ENCODE measurements at regions not wholly inside any gene's neighbourhood (a gene's known extent, or its start where the extent isn't known, plus 50 kb on each side); places are given as distances from the start of the nearest gene placed in this dataset.

GRCh38 chr9:89760123-89760522 lies 155.3 kb downstream of the GADD45G start:
- no peak overlapping the region for H3K4ac ChIP-seq (replicated peaks; ENCODE audit: insufficient read length, low read depth, low read length)
- H3K79me1 ChIP-seq (ENCODE audit: low read depth, low read length): no peaks in the 10 kb centered on the region
- TF ChIP-seq TAF1 (IDR thresholded peaks at IDR 0.05; ENCODE audit: low read depth, low read length): no peak
- DNase-seq (ENCODE audit: low read depth in 1 of 2, low spot score in 2 of 2) (no peak), FAIRE-seq (no peak)
- no peak overlapping the region for H4K8ac ChIP-seq (ENCODE audit: extremely low read depth, insufficient read depth, low read length)
- no peak overlapping the region for H4K5ac ChIP-seq (ENCODE audit: insufficient read length, low read depth, low read length)
- no peak overlapping the region for H3K4me3 ChIP-seq (ENCODE audit: extremely low read depth in 1 of 4, insufficient read depth in 2 of 4, low read depth in 3 of 4, low read length in 4 of 4)
- H3K56ac ChIP-seq (replicated peaks; ENCODE audit: insufficient read length, low read depth, low read length): no peak overlapping the region
- H2AFZ ChIP-seq (ENCODE audit: low read length): no peak overlapping the region
- no peak overlapping the region for H3K14ac ChIP-seq (ENCODE audit: insufficient read length)
- no peaks in the 10 kb centered on the region for H3K79me2 ChIP-seq (ENCODE audit: control insufficient read depth in 1 of 2, insufficient read depth in 2 of 2, low read length in 2 of 2)
- no peaks in the 10 kb centered on the region for H3K9me3 ChIP-seq (ENCODE audit: insufficient read depth in 2 of 2, low read depth in 1 of 2, low read length in 1 of 2)
- H3K27ac ChIP-seq (ENCODE audit: low read depth, low read length): no peak overlapping the region
- whole genome bisulfite sequencing, 2 experiments (ENCODE audit: extremely low coverage in 1 of 2, insufficient coverage in 1 of 2, insufficient read length in 1 of 2, insufficient replicate concordance in 2 of 2, low coverage in 1 of 2, low lambda C conversion rate in 2 of 2, missing lambda C conversion rate in 1 of 2): 98% methylated on average over 6 of the region's 6 CpGs; no CpG with 5 or more reads in 1 of the 2 experiments
- no peak overlapping the region for H2BK120ac ChIP-seq (replicated peaks; ENCODE audit: low read depth, low read length)
- no peak overlapping the region for H2BK12ac ChIP-seq (ENCODE audit: low read depth, low read length)
- ChIA-PET CTCF (ENCODE audit: partially characterized antibody) (interaction anchor here (0.9 to 2.3 kb wide), 4 partner anchors 10 to 340 kb away, joined by 3 to 5 read pairs (median 4); no protein-coding TSS in a partner anchor), POLR2A (ENCODE audit: partially characterized antibody) (no interaction called here)
- H2BK15ac ChIP-seq (ENCODE audit: low read length): no peak overlapping the region
- H3K18ac ChIP-seq (ENCODE audit: extremely low read depth, low read length): no peak overlapping the region
- H2BK5ac ChIP-seq (ENCODE audit: low read depth, low read length): no peak overlapping the region
- no peaks in the 10 kb centered on the region for H3K27me3 ChIP-seq (replicated peaks in 1 of 4; ENCODE audit: control insufficient read depth in 3 of 4, extremely low read depth in 1 of 4, insufficient read depth in 3 of 4, low read length in 3 of 4)
- no peak overlapping the region for H2BK20ac ChIP-seq (ENCODE audit: low read length)
- H3K36me3 ChIP-seq (ENCODE audit: control insufficient read depth in 2 of 4, insufficient read depth in 4 of 4, low read length in 3 of 4): no peaks in the 10 kb centered on the region
- H3K9ac ChIP-seq (replicated peaks in 1 of 4; ENCODE audit: extremely low read depth in 1 of 4, low read depth in 3 of 4, low read length in 3 of 4): no peak overlapping the region
- no peak overlapping the region for H4K91ac ChIP-seq (replicated peaks; ENCODE audit: insufficient read length, low read length)
- H2AK5ac ChIP-seq (ENCODE audit: low read depth, low read length): no peak overlapping the region
- no peaks in the 10 kb centered on the region for H4K20me1 ChIP-seq (replicated peaks in 1 of 2; ENCODE audit: control insufficient read depth in 1 of 2, insufficient read depth in 2 of 2, low read length in 2 of 2)
- no peaks in the 10 kb centered on the region for H3K4me1 ChIP-seq (replicated peaks in 1 of 4; ENCODE audit: control insufficient read depth in 3 of 4, insufficient read depth in 4 of 4, low read length in 3 of 4)
- H3K23ac ChIP-seq (ENCODE audit: insufficient read length): no peak overlapping the region
- no peaks in the 10 kb centered on the region for H3K23me2 ChIP-seq (ENCODE audit: low read depth, low read length)
- H3K4me2 ChIP-seq (ENCODE audit: insufficient read depth in 1 of 2, low read depth in 2 of 2, low read length in 2 of 2): no peak overlapping the region

All from H1 (cell line).